ENCODE measurements at regions not wholly inside any gene's neighbourhood (a gene's known extent, or its start where the extent isn't known, plus 50 kb on each side); places are given as distances from the start of the nearest gene placed in this dataset.

DNA sequence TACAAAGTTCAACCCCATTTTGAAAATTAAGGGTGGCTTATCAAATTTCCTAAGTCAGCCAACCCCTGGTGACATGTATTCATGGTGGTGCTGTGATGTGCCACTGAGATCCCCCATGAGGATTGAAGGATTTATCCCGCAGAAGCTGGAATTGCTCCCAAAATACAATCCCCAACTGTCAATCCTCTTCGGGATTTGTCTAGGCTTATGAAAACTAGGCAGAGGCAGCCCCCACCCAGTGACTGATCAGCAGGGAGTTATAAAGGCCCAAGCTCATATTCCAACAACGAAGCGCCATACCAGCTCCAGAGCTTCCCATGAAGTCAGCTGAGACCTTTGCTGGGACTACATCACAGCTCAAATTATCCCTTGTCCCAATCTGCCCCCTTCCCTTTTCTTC is 316.0 kb downstream of the ENC1 start:
- Mint-ChIP-seq H3K9me3 (peaks cover 4% of the 10 kb centered on the region), H3K27ac (no peak overlapping the region), H3K4me1 (ENCODE audit: unreplicated experiment) (peaks cover 23% of the 10 kb centered on the region), H3K27me3 (no peaks in the 10 kb centered on the region), H3K4me3 (no peak overlapping the region), H3K36me3 (no peaks in the 10 kb centered on the region)
- DNase-seq (ENCODE audit: extremely low spot score, unreplicated experiment), result no peak
- TF ChIP-seq, protein P1, sequence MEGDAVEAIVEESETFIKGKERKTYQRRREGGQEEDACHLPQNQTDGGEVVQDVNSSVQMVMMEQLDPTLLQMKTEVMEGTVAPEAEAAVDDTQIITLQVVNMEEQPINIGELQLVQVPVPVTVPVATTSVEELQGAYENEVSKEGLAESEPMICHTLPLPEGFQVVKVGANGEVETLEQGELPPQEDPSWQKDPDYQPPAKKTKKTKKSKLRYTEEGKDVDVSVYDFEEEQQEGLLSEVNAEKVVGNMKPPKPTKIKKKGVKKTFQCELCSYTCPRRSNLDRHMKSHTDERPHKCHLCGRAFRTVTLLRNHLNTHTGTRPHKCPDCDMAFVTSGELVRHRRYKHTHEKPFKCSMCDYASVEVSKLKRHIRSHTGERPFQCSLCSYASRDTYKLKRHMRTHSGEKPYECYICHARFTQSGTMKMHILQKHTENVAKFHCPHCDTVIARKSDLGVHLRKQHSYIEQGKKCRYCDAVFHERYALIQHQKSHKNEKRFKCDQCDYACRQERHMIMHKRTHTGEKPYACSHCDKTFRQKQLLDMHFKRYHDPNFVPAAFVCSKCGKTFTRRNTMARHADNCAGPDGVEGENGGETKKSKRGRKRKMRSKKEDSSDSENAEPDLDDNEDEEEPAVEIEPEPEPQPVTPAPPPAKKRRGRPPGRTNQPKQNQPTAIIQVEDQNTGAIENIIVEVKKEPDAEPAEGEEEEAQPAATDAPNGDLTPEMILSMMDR (conservative IDR thresholded peaks at IDR 0.05), result no peak

DNA sequence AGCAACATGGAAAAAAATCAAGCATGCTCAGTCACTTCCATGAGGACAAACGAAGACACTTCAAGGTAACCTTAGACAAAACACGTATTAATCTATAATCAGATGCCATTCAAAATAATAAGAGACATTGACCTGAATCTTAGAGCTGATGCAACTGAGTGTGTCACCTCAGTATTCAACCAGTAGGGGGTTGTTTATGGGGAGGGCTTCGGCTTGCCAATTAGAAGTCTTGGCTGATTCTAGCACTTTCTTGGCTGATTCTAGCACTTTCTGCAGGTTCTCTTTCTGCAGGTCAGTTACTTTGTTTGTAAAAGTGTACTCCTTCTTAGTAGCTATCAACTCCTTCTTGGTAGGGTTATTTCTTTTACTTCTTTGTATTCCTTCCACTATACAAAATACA is 317.6 kb downstream of the ENC1 start:
- no peak for DNase-seq (ENCODE audit: extremely low spot score, unreplicated experiment)
- H3K4me1 Mint-ChIP-seq (ENCODE audit: unreplicated experiment), result peaks cover 24% of the 10 kb centered on the region
- no peak overlapping the region for H3K27ac Mint-ChIP-seq
- H3K9me3 Mint-ChIP-seq, result peaks cover 7% of the 10 kb centered on the region
- TF ChIP-seq, protein P1 (conservative IDR thresholded peaks at IDR 0.05), result no peak
- no peaks in the 10 kb centered on the region for H3K27me3 Mint-ChIP-seq
- H3K36me3 Mint-ChIP-seq, result no peaks in the 10 kb centered on the region
- no peak overlapping the region for H3K4me3 Mint-ChIP-seq

DNA sequence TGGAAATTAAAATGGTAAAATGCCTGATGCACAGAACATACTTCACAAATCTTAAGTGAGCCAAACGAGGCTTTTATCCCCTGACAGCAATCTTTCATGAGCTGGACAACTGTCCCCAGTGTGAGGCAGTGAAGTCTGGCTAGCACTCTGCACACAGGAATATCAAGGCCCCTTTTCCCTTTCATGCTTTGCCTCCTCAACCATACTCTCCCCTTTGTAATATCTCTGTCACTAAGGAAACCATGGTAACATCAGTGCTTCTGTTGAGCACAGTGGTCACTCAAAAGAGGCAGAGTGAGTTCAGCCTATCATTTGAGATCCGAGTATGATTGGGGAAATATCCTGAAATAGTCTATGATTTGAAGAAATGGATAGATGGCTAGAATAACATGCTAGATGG is 318.3 kb downstream of the ENC1 start:
- no peaks in the 10 kb centered on the region for H3K36me3 Mint-ChIP-seq
- H3K27me3 Mint-ChIP-seq, result no peaks in the 10 kb centered on the region
- DNase-seq (ENCODE audit: extremely low spot score, unreplicated experiment), result no peak
- no peak overlapping the region for H3K4me3 Mint-ChIP-seq
- H3K9me3 Mint-ChIP-seq, result peaks cover 6% of the 10 kb centered on the region
- no peak overlapping the region for H3K27ac Mint-ChIP-seq
- H3K4me1 Mint-ChIP-seq (ENCODE audit: unreplicated experiment), result peaks cover 17% of the 10 kb centered on the region
- TF ChIP-seq, protein P1 (conservative IDR thresholded peaks at IDR 0.05), result no peak

DNA sequence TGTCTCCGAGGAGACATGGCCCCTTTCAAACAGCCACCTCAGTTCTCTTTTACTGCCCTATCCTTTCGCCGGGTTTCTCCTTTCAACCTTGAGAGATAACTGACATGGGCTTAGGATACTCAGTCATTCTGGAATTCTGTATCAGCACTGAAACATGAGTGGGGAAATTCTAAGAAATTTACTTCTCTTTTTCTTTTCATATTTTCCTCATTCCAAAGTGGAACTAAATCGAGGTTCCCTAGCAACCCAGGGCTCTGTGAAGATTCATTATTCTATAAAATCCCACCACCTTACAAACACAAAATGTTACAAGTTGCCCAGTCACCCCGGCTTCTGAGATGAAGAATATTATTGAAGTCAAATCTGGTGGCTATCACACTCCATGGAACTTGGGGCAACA is 319.2 kb downstream of the ENC1 start:
- DNase-seq (ENCODE audit: extremely low spot score, unreplicated experiment), result no peak
- H3K36me3 Mint-ChIP-seq, result no peaks in the 10 kb centered on the region
- H3K27ac Mint-ChIP-seq, result no peak overlapping the region
- H3K27me3 Mint-ChIP-seq, result no peaks in the 10 kb centered on the region
- H3K4me3 Mint-ChIP-seq, result no peak overlapping the region
- H3K4me1 Mint-ChIP-seq (ENCODE audit: unreplicated experiment), result peaks cover 16% of the 10 kb centered on the region
- H3K9me3 Mint-ChIP-seq, result peaks cover 6% of the 10 kb centered on the region
- TF ChIP-seq, protein P1 (conservative IDR thresholded peaks at IDR 0.05), result no peak

DNA sequence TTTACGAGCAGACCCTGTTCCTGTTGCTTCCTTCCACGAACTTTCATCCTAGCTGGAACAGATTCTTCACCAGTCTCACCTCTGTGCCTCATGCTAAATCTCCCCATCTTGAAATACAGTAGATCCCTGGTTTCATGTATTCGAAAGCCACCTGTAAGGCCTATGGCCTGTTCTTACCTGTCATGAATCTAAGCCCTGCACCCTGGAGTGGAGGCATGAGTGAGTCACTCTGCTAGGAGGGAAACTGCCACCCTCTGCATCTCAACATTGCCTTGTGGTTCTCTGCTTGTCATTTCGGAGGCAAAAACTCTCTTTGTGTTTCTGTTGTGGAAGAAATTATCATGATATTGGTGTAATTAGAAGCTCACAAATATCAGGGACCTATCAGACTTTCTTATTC is 320.0 kb downstream of the ENC1 start:
- DNase-seq (ENCODE audit: extremely low spot score, unreplicated experiment), result no peak
- TF ChIP-seq, protein P1 (conservative IDR thresholded peaks at IDR 0.05), result no peak
- Mint-ChIP-seq H3K4me3 (no peak overlapping the region), H3K9me3 (peaks cover 6% of the 10 kb centered on the region), H3K36me3 (no peaks in the 10 kb centered on the region), H3K27ac (peak overlapping the region; percentile 45), H3K4me1 (ENCODE audit: unreplicated experiment) (peaks cover 13% of the 10 kb centered on the region), H3K27me3 (no peaks in the 10 kb centered on the region)

DNA sequence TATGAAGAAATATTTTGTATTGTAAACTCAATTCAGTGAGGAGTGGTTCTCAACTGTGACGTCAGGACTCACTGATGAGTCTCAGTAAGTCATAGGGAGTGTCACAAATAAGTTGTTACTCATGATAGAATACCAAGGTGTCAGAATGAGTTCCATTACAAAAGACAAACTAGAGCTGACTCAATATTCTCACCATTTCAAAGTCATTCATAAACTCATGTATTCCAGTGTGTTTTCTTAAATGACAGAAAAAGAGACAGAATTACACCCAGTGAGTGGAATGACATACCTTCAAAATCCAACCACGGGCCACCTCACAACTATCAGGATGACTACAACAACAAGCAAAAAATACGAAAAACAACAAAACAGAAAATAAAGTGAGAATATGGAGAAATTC is 321.5 kb downstream of the ENC1 start:
- H3K36me3 Mint-ChIP-seq, result no peaks in the 10 kb centered on the region
- TF ChIP-seq, protein P1 (conservative IDR thresholded peaks at IDR 0.05), result no peak
- H3K27me3 Mint-ChIP-seq, result no peaks in the 10 kb centered on the region
- H3K27ac Mint-ChIP-seq, result peak overlapping the region; percentile 99
- peaks cover 21% of the 10 kb centered on the region for H3K4me1 Mint-ChIP-seq (ENCODE audit: unreplicated experiment)
- peaks cover 6% of the 10 kb centered on the region for H3K9me3 Mint-ChIP-seq
- DNase-seq (ENCODE audit: extremely low spot score, unreplicated experiment), result no peak
- H3K4me3 Mint-ChIP-seq, result peak overlapping the region; percentile 63

Data from type B pancreatic cell (in vitro differentiated cells).